Tongue (tissue), 1 donor: ENCODE measurements at regions not wholly inside any gene's neighbourhood (a gene's known extent, or its start where the extent isn't known, plus 50 kb on each side); places are given as distances from the start of the nearest gene placed in this dataset.
"Not testable (repeated sequence)": the region's sequence is repeated elsewhere in the genome, so short reads cannot be mapped to it uniquely, and the experiment has no call there.

Experiments used
- DNase-seq: peaks from one replicate; pipeline ENCODE4 v3.0.0-alpha.2; 2015

- DNase-seq: no peak
Observed at GRCh38 chr4:138389976-138390685, 148.0 kb upstream of the SLC7A11 start.

GRCh38 chr4:138374947-138375346 lies 132.8 kb upstream of the SLC7A11 start:
- DNase-seq: no peak

- DNase-seq: no peak
Observed at GRCh38 chr4:138367942-138368341, 125.8 kb upstream of the SLC7A11 start.

GRCh38 chr4:138352446-138352845 lies 110.3 kb upstream of the SLC7A11 start:
- not testable (repeated sequence) for DNase-seq

- no peak for DNase-seq
Observed at GRCh38 chr4:138348055-138348454, 105.9 kb upstream of the SLC7A11 start.

GRCh38 chr4:138347561-138347960 lies 105.4 kb upstream of the SLC7A11 start:
- DNase-seq: no peak

- DNase-seq: no peak
Observed at GRCh38 chr4:138344851-138345250, 102.7 kb upstream of the SLC7A11 start.

- no peak for DNase-seq
Observed at GRCh38 chr4:138344054-138344453, 101.9 kb upstream of the SLC7A11 start.

GRCh38 chr4:138341739-138342415 lies 99.7 kb upstream of the SLC7A11 start:
- no peak for DNase-seq

GRCh38 chr4:138338840-138339239 lies 96.7 kb upstream of the SLC7A11 start:
- DNase-seq: no peak

- not testable (repeated sequence) for DNase-seq
Observed at GRCh38 chr4:138338222-138338621, 96.1 kb upstream of the SLC7A11 start.

- no peak for DNase-seq
Observed at GRCh38 chr4:138334346-138335016, 92.3 kb upstream of the SLC7A11 start.

GRCh38 chr4:138332415-138332814 lies 90.3 kb upstream of the SLC7A11 start:
- DNase-seq: not testable (repeated sequence)

GRCh38 chr4:138330531-138330930 lies 88.4 kb upstream of the SLC7A11 start:
- DNase-seq: no peak

- DNase-seq: no peak
Observed at GRCh38 chr4:138329506-138330070, 87.4 kb upstream of the SLC7A11 start.

GRCh38 chr4:138327338-138327737 lies 85.2 kb upstream of the SLC7A11 start:
- no peak for DNase-seq

- no peak for DNase-seq
Observed at GRCh38 chr4:138320831-138321230, 78.7 kb upstream of the SLC7A11 start.

- DNase-seq: no peak
Observed at GRCh38 chr4:138320030-138320429, 77.9 kb upstream of the SLC7A11 start.

- no peak for DNase-seq
Observed at GRCh38 chr4:138317175-138317748, 75.1 kb upstream of the SLC7A11 start.

- no peak for DNase-seq
Observed at GRCh38 chr4:138312536-138312911, 70.4 kb upstream of the SLC7A11 start.

- no peak for DNase-seq
Observed at GRCh38 chr4:138311771-138312535, 69.8 kb upstream of the SLC7A11 start.

- peak; percentile 33 for DNase-seq
Observed at GRCh38 chr4:138310991-138311390, 68.8 kb upstream of the SLC7A11 start.
